ENCODE measurements at regions not wholly inside any gene's neighbourhood (a gene's known extent, or its start where the extent isn't known, plus 50 kb on each side); places are given as distances from the start of the nearest gene placed in this dataset.

DNA sequence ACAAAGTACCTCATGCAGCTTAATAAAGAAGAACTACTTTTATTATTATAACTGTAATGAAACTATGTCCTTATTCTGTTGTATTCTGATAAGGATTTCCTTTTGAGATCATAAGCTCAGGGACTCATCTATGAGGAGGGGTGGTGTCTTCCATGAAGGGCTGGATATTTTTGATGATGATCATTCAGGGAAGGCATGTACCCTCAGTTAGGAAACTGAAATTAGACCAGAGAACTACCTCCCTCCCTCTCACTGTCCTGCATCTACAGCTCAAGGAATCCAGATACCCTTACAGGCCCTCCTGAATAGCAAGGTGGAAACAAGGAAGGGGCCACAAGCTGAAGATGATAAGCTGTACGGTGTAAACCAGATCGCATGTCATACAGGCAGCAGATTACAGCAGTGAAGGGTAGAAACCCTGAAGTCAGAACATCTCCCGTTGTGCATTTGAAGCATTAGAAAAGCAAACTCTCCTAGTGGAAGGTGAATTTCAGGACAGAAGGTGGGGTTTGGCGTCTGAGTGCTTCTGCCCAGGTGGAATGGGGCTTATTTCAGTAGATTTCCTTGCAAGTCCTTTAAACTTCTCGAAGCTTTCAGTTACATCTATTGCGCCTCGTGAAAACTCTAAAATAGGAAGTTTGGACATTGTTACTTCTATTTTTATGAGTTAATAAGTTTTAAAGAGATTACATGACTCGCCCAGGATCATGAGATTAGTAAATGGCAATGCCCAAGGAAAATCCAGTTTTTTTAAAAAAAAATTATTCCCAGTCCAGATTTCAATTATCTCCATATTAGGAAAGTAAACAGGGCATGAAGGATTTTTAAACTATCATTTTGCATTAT lies 101.1 kb upstream of the HNRNPU start:
- DNase-seq (ENCODE audit: low spot score in 2 of 2): no peak
- no peak overlapping the region for H3K4me3 ChIP-seq (ENCODE audit: low read depth, poor library complexity, severe bottlenecking)
- TF ChIP-seq POLR2A (IDR thresholded peaks at IDR 0.05) (no peak), CTCF (IDR thresholded peaks at IDR 0.05) (no peak)
- intact Hi-C loops (cut with DNase I; ENCODE audit: low total_unique reads): loop anchor here (10.0 kb wide), 1 partner anchor 131 kb away; the partner anchor contains the start of gene COX20
- WGBS, 2 donors: 84 to 89% methylated on average over 8 of the region's 8 CpGs

DNA sequence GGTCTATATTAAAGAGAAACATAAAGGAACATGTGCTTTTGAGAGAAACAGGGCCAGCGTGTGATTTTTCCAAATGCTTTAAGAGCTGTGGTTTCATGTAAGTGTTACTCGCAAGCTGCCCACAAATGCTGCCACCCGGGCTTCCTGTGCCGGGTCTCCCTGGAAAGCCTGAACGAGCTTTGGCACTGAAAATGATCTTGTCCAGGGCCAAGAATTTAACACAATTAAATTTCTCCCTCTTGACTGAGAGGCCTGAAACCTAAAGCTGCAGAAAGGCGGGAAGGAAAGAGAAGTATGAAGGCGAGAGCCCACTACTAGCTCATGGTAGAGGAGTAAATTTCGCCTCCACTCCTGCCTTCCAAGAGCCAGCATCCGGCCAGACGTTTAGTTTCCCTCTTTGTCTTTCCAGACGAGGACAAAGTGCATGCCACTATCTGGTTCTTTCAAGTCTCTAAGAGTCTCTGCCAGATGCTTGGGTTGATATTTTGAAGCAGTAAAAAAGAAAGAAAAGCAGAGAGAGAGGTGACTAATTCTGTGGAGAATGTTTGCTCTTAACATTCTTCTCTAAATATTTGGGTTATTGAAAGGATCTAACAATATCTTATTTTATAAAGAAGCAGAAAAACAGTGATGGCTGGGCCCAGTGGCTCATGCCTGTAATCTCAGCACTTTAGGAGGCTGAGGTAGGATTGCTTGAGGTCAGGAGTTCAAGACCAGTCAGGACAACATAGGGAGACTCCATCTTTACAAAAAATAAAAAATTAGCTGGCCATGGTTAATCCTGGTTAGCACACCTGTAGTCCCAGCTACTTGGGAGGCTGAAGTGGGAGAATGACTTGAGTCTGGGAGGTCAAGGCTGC lies 100.0 kb upstream of the HNRNPU start:
- WGBS, 2 donors: 14 to 17% methylated on average over 10 to 11 of the region's 11 CpGs
- no peak for DNase-seq (ENCODE audit: low spot score in 2 of 2)
- TF ChIP-seq POLR2A (IDR thresholded peaks at IDR 0.05) (no peak), CTCF (IDR thresholded peaks at IDR 0.05) (no peak)
- no peak overlapping the region for H3K4me3 ChIP-seq (ENCODE audit: low read depth, poor library complexity, severe bottlenecking)
- intact Hi-C loops (cut with DNase I; ENCODE audit: low total_unique reads): loop anchor here (10.0 kb wide), 1 partner anchor 130 kb away; the partner anchor contains the start of gene COX20

GRCh38 chr1:244963231-244963826 lies 99.0 kb upstream of the HNRNPU start:
- intact Hi-C loops (cut with DNase I; ENCODE audit: low total_unique reads): loop anchor here (10.0 kb wide), 1 partner anchor 129 kb away; the partner anchor contains the start of gene COX20
- no peak overlapping the region for H3K4me3 ChIP-seq (ENCODE audit: low read depth, poor library complexity, severe bottlenecking)
- TF ChIP-seq POLR2A (IDR thresholded peaks at IDR 0.05) (no peak), CTCF (IDR thresholded peaks at IDR 0.05) (no peak)
- 93 to 96% methylated on average over 7 of the region's 7 CpGs for WGBS, 2 donors
- DNase-seq (ENCODE audit: low spot score in 2 of 2): no peak

DNA sequence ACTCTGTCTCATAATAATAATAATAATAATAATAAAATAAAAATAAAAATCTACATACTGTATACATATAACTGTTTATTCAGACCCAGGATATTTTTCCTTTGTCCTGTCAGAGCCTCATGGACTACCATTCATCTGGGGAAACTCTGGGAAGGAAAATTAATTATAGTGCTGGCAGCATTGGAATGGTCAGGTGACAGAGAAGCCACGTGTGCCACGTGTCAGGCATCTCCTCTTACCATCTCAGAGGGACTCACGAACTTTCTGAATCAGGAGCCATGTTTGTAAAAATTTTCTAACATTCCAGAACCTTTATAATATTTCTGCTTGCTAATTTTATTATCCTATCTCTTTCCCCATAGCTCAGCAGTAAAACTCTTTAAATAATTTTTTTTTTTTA lies 97.8 kb upstream of the HNRNPU start:
- intact Hi-C loops (cut with DNase I; ENCODE audit: low total_unique reads): loop anchor here (10.0 kb wide), 1 partner anchor 127 kb away; the partner anchor contains the start of gene COX20
- TF ChIP-seq POLR2A (IDR thresholded peaks at IDR 0.05) (no peak), CTCF (IDR thresholded peaks at IDR 0.05) (no peak)
- H3K4me3 ChIP-seq (ENCODE audit: low read depth, poor library complexity, severe bottlenecking): no peak overlapping the region
- WGBS, 2 donors: 24 to 26% methylated on average over 3 of the region's 3 CpGs
- DNase-seq (ENCODE audit: low spot score in 2 of 2): no peak

DNA sequence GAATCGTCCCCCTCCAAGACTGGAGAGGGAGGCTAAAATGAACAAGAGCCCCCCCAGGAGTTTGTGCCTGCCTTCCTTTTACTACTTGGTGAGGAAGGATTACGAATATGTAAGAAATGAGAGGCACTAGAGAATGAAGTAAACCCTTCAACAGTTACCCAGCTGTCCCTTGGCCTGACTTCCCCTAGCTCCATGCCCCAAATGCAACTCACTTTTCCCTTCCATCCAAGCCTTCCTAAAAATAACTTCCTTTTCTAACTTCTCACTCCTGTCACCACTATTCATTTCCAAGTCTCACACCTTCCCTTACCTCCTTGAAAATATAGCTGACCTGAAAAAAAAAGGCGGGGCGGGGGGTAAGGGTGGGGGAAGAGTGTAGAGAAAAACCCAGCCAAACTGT lies 96.6 kb upstream of the HNRNPU start:
- TF ChIP-seq CTCF (IDR thresholded peaks at IDR 0.05): no peak
- no peak for TF ChIP-seq POLR2A (IDR thresholded peaks at IDR 0.05)
- intact Hi-C loops (cut with DNase I; ENCODE audit: low total_unique reads): loop anchor here (10.0 kb wide), 1 partner anchor 126 kb away; the partner anchor contains the start of gene COX20
- DNase-seq (ENCODE audit: low spot score in 2 of 2): no peak
- H3K4me3 ChIP-seq (ENCODE audit: low read depth, poor library complexity, severe bottlenecking): no peak overlapping the region
- WGBS, 2 donors: 84 to 87% methylated on average over 4 of the region's 4 CpGs

All from lower leg skin (tissue), 4 donors.